ENCODE measurements at regions not wholly inside any gene's neighbourhood (a gene's known extent, or its start where the extent isn't known, plus 50 kb on each side); places are given as distances from the start of the nearest gene placed in this dataset.

GRCh38 chr19:23060016-23060415 lies 56.8 kb upstream of the ZNF730 start:
- H3K4me1 ChIP-seq (ENCODE audit: insufficient read depth) = no peaks in the 10 kb centered on the region
- DNase-seq (ENCODE audit: low spot score) (no peak), ATAC-seq (no peak)
- no peaks in the 10 kb centered on the region for H3K27me3 ChIP-seq (ENCODE audit: insufficient read depth)
- no peak overlapping the region for H2AFZ ChIP-seq
- no peak for TF ChIP-seq CTCF (conservative IDR thresholded peaks at IDR 0.05; ENCODE audit: low read depth in 2 of 2)
- no peak overlapping the region for H3K27ac ChIP-seq (ENCODE audit: low read depth)
- Mint-ChIP-seq H3K4me3 (no peak overlapping the region), H3K9me3 (peaks cover 90% of the 10 kb centered on the region), H3K27me3 (ENCODE audit: insufficient read depth, low read depth, poor library complexity) (no peaks in the 10 kb centered on the region), H3K4me1 (no peaks in the 10 kb centered on the region), H3K36me3 (ENCODE audit: low read depth) (peaks cover 16% of the 10 kb centered on the region), H3K27ac (no peak overlapping the region)
- H3K79me2 ChIP-seq (replicated peaks; ENCODE audit: insufficient read depth) = no peaks in the 10 kb centered on the region
- no peaks in the 10 kb centered on the region for H3K36me3 ChIP-seq (ENCODE audit: insufficient read depth)
- H4K20me1 ChIP-seq (replicated peaks; ENCODE audit: insufficient read depth) = no peaks in the 10 kb centered on the region
- no peaks in the 10 kb centered on the region for H3F3A ChIP-seq (replicated peaks; ENCODE audit: low read depth)
- H3K4me3 ChIP-seq = no peak overlapping the region
- H3K9me2 ChIP-seq (ENCODE audit: insufficient read depth) = no peaks in the 10 kb centered on the region
- H3K4me2 ChIP-seq = no peak overlapping the region

- no peak overlapping the region for H3K4me3 ChIP-seq
- Mint-ChIP-seq H3K27me3 (ENCODE audit: insufficient read depth, low read depth, poor library complexity) (no peaks in the 10 kb centered on the region), H3K9me3 (peaks cover 95% of the 10 kb centered on the region), H3K4me3 (no peak overlapping the region), H3K27ac (no peak overlapping the region), H3K4me1 (no peaks in the 10 kb centered on the region), H3K36me3 (ENCODE audit: low read depth) (peaks cover 25% of the 10 kb centered on the region)
- H3K4me1 ChIP-seq (ENCODE audit: insufficient read depth) = no peaks in the 10 kb centered on the region
- peaks cover 4% of the 10 kb centered on the region; the same call in 1 of the 2 replicates for H3K9me2 ChIP-seq (ENCODE audit: insufficient read depth)
- DNase-seq (ENCODE audit: low spot score) (no peak), ATAC-seq (no peak)
- H3K27me3 ChIP-seq (ENCODE audit: insufficient read depth) = no peaks in the 10 kb centered on the region
- no peaks in the 10 kb centered on the region for H4K20me1 ChIP-seq (replicated peaks; ENCODE audit: insufficient read depth)
- H2AFZ ChIP-seq = no peak overlapping the region
- no peaks in the 10 kb centered on the region for H3K79me2 ChIP-seq (replicated peaks; ENCODE audit: insufficient read depth)
- no peak overlapping the region for H3K27ac ChIP-seq (ENCODE audit: low read depth)
- no peaks in the 10 kb centered on the region for H3F3A ChIP-seq (replicated peaks; ENCODE audit: low read depth)
- H3K4me2 ChIP-seq = no peak overlapping the region
- H3K36me3 ChIP-seq (ENCODE audit: insufficient read depth) = no peaks in the 10 kb centered on the region
- TF ChIP-seq JUNB (IDR thresholded peaks at IDR 0.05; ENCODE audit: unreplicated experiment) (no peak), REST (IDR thresholded peaks at IDR 0.05; ENCODE audit: unreplicated experiment) (no peak), POLR2AphosphoS5 (IDR thresholded peaks at IDR 0.05; ENCODE audit: low read depth) (no peak), ZNF462 (CRISPR knock-in tag; IDR thresholded peaks at IDR 0.05) (no peak), CREB1 (CRISPR knock-in tag; IDR thresholded peaks at IDR 0.05; ENCODE audit: low read depth) (no peak), ZNF114 (CRISPR knock-in tag; IDR thresholded peaks at IDR 0.05) (no peak), EZH2 (IDR thresholded peaks at IDR 0.05; ENCODE audit: low read depth, unreplicated experiment) (no peak), STAT1 (IDR thresholded peaks at IDR 0.05; ENCODE audit: unreplicated experiment) (no peak), ZNF331 (CRISPR knock-in tag; IDR thresholded peaks at IDR 0.05; ENCODE audit: low read depth) (no peak)
Measured at GRCh38 chr19:23056516-23056915, 53.5 kb upstream of the ZNF728 start.

All from GM23338 (cell line).